ENCODE measurements at regions not wholly inside any gene's neighbourhood (a gene's known extent, or its start where the extent isn't known, plus 50 kb on each side); places are given as distances from the start of the nearest gene placed in this dataset.

GRCh38 chr11:29879560-29879959 lies 137.3 kb downstream of the KCNA4 start:
- TF ChIP-seq SUZ12 (IDR thresholded peaks at IDR 0.05; ENCODE audit: extremely low read depth, insufficient read depth, insufficient read length), result no peak
- no peak for TF ChIP-seq YY1 (IDR thresholded peaks at IDR 0.05; ENCODE audit: insufficient read depth, insufficient read length)

Measured in NT2/D1 (cell line).